ENCODE measurements at regions not wholly inside any gene's neighbourhood (a gene's known extent, or its start where the extent isn't known, plus 50 kb on each side); places are given as distances from the start of the nearest gene placed in this dataset.
"Not testable (repeated sequence)": the region's sequence is repeated elsewhere in the genome, so short reads cannot be mapped to it uniquely, and the experiment has no call there.

GRCh38 chr2:237196409-237196808 is 110.7 kb downstream of the COPS8 start:
- DNase-seq (ENCODE audit: low read depth in 2 of 2), result no peak

- DNase-seq (ENCODE audit: low read depth in 2 of 2), result no peak
Observed at GRCh38 chr2:237196866-237197618, 111.4 kb downstream of the COPS8 start.

- DNase-seq (ENCODE audit: low read depth in 2 of 2), result no peak
Observed at GRCh38 chr2:237198164-237198855, 112.6 kb downstream of the COPS8 start.

- no peak for DNase-seq (ENCODE audit: low read depth in 2 of 2)
Observed at GRCh38 chr2:237199082-237199481, 113.4 kb downstream of the COPS8 start.

GRCh38 chr2:237199577-237199976 is 113.9 kb downstream of the COPS8 start:
- DNase-seq (ENCODE audit: low read depth in 2 of 2), result no peak

- DNase-seq (ENCODE audit: low read depth in 2 of 2), result no peak
Observed at GRCh38 chr2:237200462-237200861, 114.8 kb downstream of the COPS8 start.

- DNase-seq (ENCODE audit: low read depth in 2 of 2), result no peak
Observed at GRCh38 chr2:237201461-237202287, 116.0 kb downstream of the COPS8 start.

GRCh38 chr2:237202288-237203030 is 116.8 kb downstream of the COPS8 start:
- DNase-seq (ENCODE audit: low read depth in 2 of 2), result no peak

- no peak for DNase-seq (ENCODE audit: low read depth in 2 of 2)
Observed at GRCh38 chr2:237205043-237205541, 119.4 kb downstream of the COPS8 start.

- DNase-seq (ENCODE audit: low read depth in 2 of 2), result no peak
Observed at GRCh38 chr2:237205561-237205971, 119.9 kb downstream of the COPS8 start.

GRCh38 chr2:237207646-237208045 is 122.0 kb downstream of the COPS8 start:
- no peak for DNase-seq (ENCODE audit: low read depth in 2 of 2)

- no peak for DNase-seq (ENCODE audit: low read depth in 2 of 2)
Observed at GRCh38 chr2:237208373-237209260, 122.9 kb downstream of the COPS8 start.

- DNase-seq (ENCODE audit: low read depth in 2 of 2), result no peak
Observed at GRCh38 chr2:237209885-237210284, 124.2 kb downstream of the COPS8 start.

GRCh38 chr2:237210297-237210696 is 124.6 kb downstream of the COPS8 start:
- DNase-seq (ENCODE audit: low read depth in 2 of 2), result no peak

GRCh38 chr2:237210763-237211162 is 125.1 kb downstream of the COPS8 start:
- DNase-seq (ENCODE audit: low read depth in 2 of 2), result no peak

- not testable (repeated sequence) for DNase-seq (ENCODE audit: low read depth in 2 of 2)
Observed at GRCh38 chr2:237212356-237213279, 126.9 kb downstream of the COPS8 start.

- DNase-seq (ENCODE audit: low read depth in 2 of 2), result no peak
Observed at GRCh38 chr2:237213315-237214022, 127.8 kb downstream of the COPS8 start.

GRCh38 chr2:237214030-237214675 is 128.5 kb downstream of the COPS8 start:
- no peak for DNase-seq (ENCODE audit: low read depth in 2 of 2)
